ENCODE measurements at regions not wholly inside any gene's neighbourhood (a gene's known extent, or its start where the extent isn't known, plus 50 kb on each side); places are given as distances from the start of the nearest gene placed in this dataset.

GRCh38 chr13:105785436-105785835, 750.0 kb downstream of the EFNB2 start:
- no peak overlapping the region for H3K18ac ChIP-seq (ENCODE audit: low read depth, low read length)
- H2BK15ac ChIP-seq (ENCODE audit: low read depth, low read length) = no peak overlapping the region
- H4K91ac ChIP-seq (ENCODE audit: insufficient read depth, low read depth, low read length) = no peak overlapping the region
- no peak overlapping the region for H2BK5ac ChIP-seq (ENCODE audit: low read depth, low read length, poor library complexity, severe bottlenecking)
- H4K5ac ChIP-seq (ENCODE audit: low read depth, low read length) = no peak overlapping the region
- no peaks in the 10 kb centered on the region for H3K79me1 ChIP-seq (ENCODE audit: low read depth in 1 of 2, low read length in 2 of 2)
- no peak overlapping the region for H2AFZ ChIP-seq (replicated peaks; ENCODE audit: low read length, poor library complexity)
- no peak overlapping the region for H3K4me2 ChIP-seq (ENCODE audit: low read depth, low read length)
- no CpG with 5 or more reads among the region's 2 CpGs for WGBS, 2 experiments (ENCODE audit: extremely low coverage in 2 of 2, insufficient read length in 1 of 2)
- TF ChIP-seq SMC3 (IDR thresholded peaks at IDR 0.05; ENCODE audit: low read depth, low read length) (no peak), NFE2L2 (IDR thresholded peaks at IDR 0.05; ENCODE audit: low read depth, low read length) (no peak)
- no peaks in the 10 kb centered on the region for H3K27me3 ChIP-seq (ENCODE audit: control insufficient read depth, insufficient read depth, low read length)
- H3K9me1 ChIP-seq (ENCODE audit: insufficient read depth, low read length) = no peaks in the 10 kb centered on the region
- no peak overlapping the region for H4K8ac ChIP-seq (ENCODE audit: low read depth in 2 of 2, low read length in 2 of 2)
- H3K23ac ChIP-seq (ENCODE audit: low read depth, low read length) = no peak overlapping the region
- intact Hi-C loops (cut with micrococcal nuclease) = no loop called here
- H2AK9ac ChIP-seq (replicated peaks; ENCODE audit: low read depth, low read length, poor library complexity) = no peak overlapping the region
- H2BK20ac ChIP-seq (ENCODE audit: low read depth, low read length) = no peak overlapping the region
- dilution Hi-C loops (cut with HindIII; ENCODE audit: low sequenced_read_pairs, unreplicated experiment) = no loop called here
- BruUV-seq (replicated peaks) = no TSS peak
- ChIA-PET CTCF (no interaction called here), POLR2A (ENCODE audit: unreplicated experiment) (no interaction called here)
- H2AK5ac ChIP-seq (ENCODE audit: low read depth, low read length) = no peak overlapping the region
- H3K27ac ChIP-seq (ENCODE audit: insufficient read depth, low read length) = no peak overlapping the region
- no peaks in the 10 kb centered on the region for H3K36me3 ChIP-seq (ENCODE audit: control insufficient read depth, insufficient read depth, low read length)
- no peak for DNase-seq
- H3K9ac ChIP-seq (ENCODE audit: low read depth, low read length) = no peak overlapping the region
- no peak overlapping the region for H2BK120ac ChIP-seq (ENCODE audit: low read depth, low read length)
- H4K20me1 ChIP-seq (ENCODE audit: insufficient read depth, low read length) = no peaks in the 10 kb centered on the region
- no peak overlapping the region for H3K56ac ChIP-seq (ENCODE audit: extremely low read depth, insufficient read depth, low read length)
- H3K4me1 ChIP-seq (ENCODE audit: control insufficient read depth, insufficient read depth, low read length) = no peaks in the 10 kb centered on the region
- H3K9me3 ChIP-seq (ENCODE audit: control insufficient read depth, insufficient read depth, low read length) = no peaks in the 10 kb centered on the region
- H3K4me3 ChIP-seq (ENCODE audit: insufficient read depth, low read depth, low read length) = no peak overlapping the region
- no peak for ATAC-seq (ENCODE audit: low read depth)
- in situ Hi-C loops (cut with MboI; ENCODE audit: low sequenced_read_pairs) = no loop called here
- no peak overlapping the region for H3K4ac ChIP-seq (ENCODE audit: low read depth, low read length)
- H3K14ac ChIP-seq (replicated peaks; ENCODE audit: low read depth, low read length) = no peak overlapping the region

Measured in IMR-90 (cell line).